AG04450 (cell line): ENCODE measurements at regions not wholly inside any gene's neighbourhood (a gene's known extent, or its start where the extent isn't known, plus 50 kb on each side); places are given as distances from the start of the nearest gene placed in this dataset.

ENCODE experiments used
- CTCF ChIA-PET: fragments of 300-600, 350-600 bp; formaldehyde crosslinking; extraction: SDS; loops from one replicate; lab custom pipeline; 2022; ENCODE audit warnings: antibody characterized with exemption, inconsistent platforms; lab: Charles Lee
- POLR2A ChIA-PET: fragments of 350-600 bp; formaldehyde crosslinking; extraction: SDS; loops from one replicate; lab custom pipeline; 2021; ENCODE audit warnings: antibody characterized with exemption, inconsistent platforms; lab: Yijun Ruan, JAX
- DNase-seq: peaks from one replicate; pipeline ENCODE4 v3.0.0-alpha.2; 2011; ENCODE audit warnings: low read depth, low spot score
- H3K27ac ChIP-seq: one replicate; pipeline ENCODE4 v1.5.1; 2012; ENCODE audit warnings: low read depth, low read length, control low read depth
- H3K27me3 ChIP-seq: one replicate; pipeline ENCODE4 v1.6.0; 2012; ENCODE audit warnings: low read length; ENCODE audit not compliant: control insufficient read depth, insufficient read depth
- H3K4me3 ChIP-seq: 2 replicates; pipeline ENCODE4 v1.5.1; 2011; ENCODE audit warnings: mild to moderate bottlenecking, low read depth, low read length, control low read depth
- H3K9me3 ChIP-seq: 2 replicates; pipeline ENCODE4 v1.5.1; 2012; ENCODE audit warnings: low read length; ENCODE audit not compliant: control insufficient read depth, insufficient read depth
- CTCF ChIP-seq: IDR thresholded peaks from 2 replicates; pipeline ENCODE4 v1.5.1; 2011; ENCODE audit warnings: low read depth, low read length, control low read depth, inconsistent platforms

DNA sequence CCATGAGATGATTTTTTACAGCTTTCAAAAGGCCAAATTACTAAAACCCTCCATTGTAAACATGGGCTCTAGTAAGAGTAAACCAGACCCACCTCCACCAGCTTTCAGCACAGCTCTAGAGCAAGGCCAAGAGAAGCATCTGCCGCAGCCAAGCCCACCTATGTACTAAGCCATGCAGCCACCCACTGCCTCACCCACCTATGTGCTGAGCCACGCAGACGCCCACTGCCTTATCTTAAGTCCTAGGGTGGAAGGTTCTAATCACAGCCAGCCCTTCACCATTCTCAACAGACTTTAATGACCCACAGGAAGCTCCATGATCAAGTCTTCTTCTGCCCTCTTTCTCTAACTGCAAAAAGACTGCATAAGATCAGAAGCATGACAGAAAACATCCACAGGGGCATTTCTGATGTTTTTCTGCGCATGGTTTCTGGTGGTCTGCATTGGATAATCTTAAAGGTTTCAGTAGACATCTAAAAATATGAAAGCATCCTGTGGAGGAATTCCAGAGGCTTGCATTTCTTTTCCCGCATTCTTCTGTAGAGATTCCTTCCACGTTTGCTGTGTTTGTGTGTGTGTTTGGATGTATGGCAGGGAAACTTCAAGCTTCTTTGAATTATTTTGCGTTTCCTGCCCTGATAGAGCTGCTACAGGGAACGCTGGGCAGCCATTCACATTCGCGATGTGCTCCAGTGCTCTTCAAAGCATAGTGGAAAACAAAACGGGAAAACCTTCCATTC is 286.1 kb upstream of the KLF6 start:
- CTCF ChIA-PET, result no interaction called here
- DNase-seq, result no peak
- Histone ChIP-seq H3K27me3 (no peaks in the 10 kb centered on the region), H3K9me3 (no peaks in the 10 kb centered on the region; the same call in 1 of the 2 replicates), H3K27ac (no peak overlapping the region), H3K4me3 (no peak overlapping the region)
- no peak for TF ChIP-seq CTCF
- POLR2A ChIA-PET, result interaction anchor here (0.5 kb wide), 1 partner anchor 273 kb away, joined by 3 read pairs; no protein-coding TSS in a partner anchor

- POLR2A ChIA-PET, result interaction anchor here (0.5 kb wide), 1 partner anchor 274 kb away, joined by 3 read pairs; no protein-coding TSS in a partner anchor
- CTCF ChIA-PET, result no interaction called here
- Histone ChIP-seq H3K27me3 (no peaks in the 10 kb centered on the region), H3K9me3 (no peaks in the 10 kb centered on the region; the same call in 1 of the 2 replicates), H3K27ac (no peak overlapping the region), H3K4me3 (no peak overlapping the region)
- no peak for DNase-seq
- TF ChIP-seq CTCF, result no peak
Measured at GRCh38 chr10:4070184-4070583, 285.2 kb upstream of the KLF6 start.

DNA sequence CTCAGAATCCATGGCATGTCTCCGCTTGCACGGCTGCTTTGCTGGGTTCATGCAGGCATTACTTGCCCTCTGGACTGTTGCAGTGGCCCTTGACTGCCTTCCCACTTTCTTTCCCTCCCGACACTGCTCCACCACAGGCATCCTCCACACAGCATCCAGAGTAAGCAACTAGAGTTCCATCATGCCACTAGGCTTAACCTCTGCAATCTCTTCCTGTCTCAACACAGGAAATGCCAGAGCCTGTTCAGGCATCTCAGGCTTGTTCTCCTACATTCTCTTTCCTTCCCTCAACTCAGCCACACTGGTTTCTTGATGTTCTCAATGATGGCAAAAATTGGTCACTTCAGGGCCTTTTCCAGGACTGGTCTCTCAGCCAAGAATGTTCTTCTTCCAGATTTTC is 284.5 kb upstream of the KLF6 start:
- no peaks in the 10 kb centered on the region for H3K27me3 ChIP-seq
- no peak overlapping the region for H3K27ac ChIP-seq
- no peak for TF ChIP-seq CTCF
- peak; percentile 20 for DNase-seq
- ChIA-PET POLR2A (no interaction called here), CTCF (no interaction called here)
- no peak overlapping the region for H3K4me3 ChIP-seq
- H3K9me3 ChIP-seq, result no peaks in the 10 kb centered on the region

DNA sequence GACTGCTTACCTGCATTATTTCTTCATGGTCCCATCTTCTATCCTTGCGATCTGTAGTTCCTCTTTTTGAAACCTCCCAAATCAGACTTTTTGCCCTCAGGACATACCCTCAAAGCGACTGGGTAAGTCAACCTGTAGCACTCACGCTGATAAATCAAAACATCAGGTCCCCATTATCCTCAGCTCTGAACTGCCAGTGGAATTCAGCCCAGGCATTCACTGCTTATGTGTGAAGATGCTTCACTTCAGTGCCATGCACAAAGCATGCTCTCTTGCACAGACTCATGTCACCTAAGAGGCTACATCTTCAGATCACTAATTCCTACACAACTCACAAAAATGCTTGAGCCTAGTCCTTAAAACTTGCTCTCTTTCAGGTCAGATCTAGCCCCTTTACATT is 283.6 kb upstream of the KLF6 start:
- DNase-seq, result no peak
- POLR2A ChIA-PET, result no interaction called here
- CTCF ChIA-PET, result no interaction called here
- Histone ChIP-seq H3K9me3 (no peaks in the 10 kb centered on the region), H3K4me3 (no peak overlapping the region), H3K27me3 (no peaks in the 10 kb centered on the region), H3K27ac (no peak overlapping the region)
- TF ChIP-seq CTCF, result no peak

- no peaks in the 10 kb centered on the region for H3K27me3 ChIP-seq
- TF ChIP-seq CTCF, result no peak
- POLR2A ChIA-PET, result no interaction called here
- H3K9me3 ChIP-seq, result 0 out of 2 replicates have a peak, but pooled peaks cover 2% of the 10 kb centered on the region
- H3K4me3 ChIP-seq, result no peak overlapping the region
- CTCF ChIA-PET, result interaction anchor here (0.9 kb wide), 1 partner anchor 699 kb away, joined by 3 read pairs; no protein-coding TSS in a partner anchor
- DNase-seq, result no peak
- no peak overlapping the region for H3K27ac ChIP-seq
Measured at GRCh38 chr10:4067931-4068561, 283.0 kb upstream of the KLF6 start.
